Endodermal cell (in vitro differentiated cells): ENCODE measurements at regions not wholly inside any gene's neighbourhood (a gene's known extent, or its start where the extent isn't known, plus 50 kb on each side); places are given as distances from the start of the nearest gene placed in this dataset.

Source experiments
- DNase-seq: peaks from one replicate; pipeline ENCODE4 v3.0.0-alpha.2; 2017
- H3K27ac ChIP-seq: 2 replicates; pipeline ENCODE4 v1.5.1; 2013; ENCODE audit warnings: mild to moderate bottlenecking, low read depth, low read length, moderate library complexity
- H3K27me3 ChIP-seq: 2 replicates; pipeline ENCODE4 v1.6.1; 2013; ENCODE audit warnings: mild to moderate bottlenecking, low read length, moderate library complexity; ENCODE audit not compliant: insufficient read depth, control insufficient read depth, poor library complexity, severe bottlenecking
- H3K36me3 ChIP-seq: 2 replicates; pipeline ENCODE4 v1.7.0; 2013; ENCODE audit warnings: mild to moderate bottlenecking, low read length, moderate library complexity; ENCODE audit not compliant: control insufficient read depth, insufficient read depth
- H3K4me1 ChIP-seq: one replicate; pipeline ENCODE4 v1.7.0; 2013; ENCODE audit warnings: low read length; ENCODE audit not compliant: control insufficient read depth, insufficient read depth
- H3K4me3 ChIP-seq: 2 replicates; pipeline ENCODE4 v1.5.1; 2013; ENCODE audit warnings: mild to moderate bottlenecking, low read length, moderate library complexity
- H3K9ac ChIP-seq: 2 replicates; pipeline ENCODE4 v1.6.1; 2013; ENCODE audit warnings: mild to moderate bottlenecking, low read length, moderate library complexity; ENCODE audit not compliant: poor library complexity, severe bottlenecking; ENCODE audit errors: extremely low read depth
- H3K9me3 ChIP-seq: 2 replicates; pipeline ENCODE4 v1.6.1; 2013; ENCODE audit warnings: mild to moderate bottlenecking, low read length, moderate library complexity; ENCODE audit not compliant: control insufficient read depth
- H3K27ac Mint-ChIP-seq: 2 replicates; pipeline ENCODE4 v1.8.0; 2020; ENCODE audit warnings: mixed read lengths
- H3K27me3 Mint-ChIP-seq: 2 replicates; pipeline ENCODE4 v1.8.0; 2021; ENCODE audit warnings: mild to moderate bottlenecking, mixed read lengths; ENCODE audit not compliant: insufficient read depth
- H3K36me3 Mint-ChIP-seq: 2 replicates; pipeline ENCODE4 v1.8.0; 2020; ENCODE audit warnings: low read depth, mixed read lengths
- H3K4me1 Mint-ChIP-seq: 2 replicates; pipeline ENCODE4 v1.8.0; 2020; ENCODE audit warnings: mixed read lengths
- H3K4me3 Mint-ChIP-seq: 2 replicates; pipeline ENCODE4 v1.8.0; 2020; ENCODE audit warnings: mild to moderate bottlenecking, moderate library complexity, mixed read lengths
- H3K9me3 Mint-ChIP-seq: 2 replicates; pipeline ENCODE4 v1.8.0; 2020; ENCODE audit warnings: mild to moderate bottlenecking, mixed read lengths
- WGBS, 2 experiments: methylation state at CpG; one replicate each; pipeline versions ENCODE4 v1.1.5 to v1.1.7; 2013; ENCODE audit warnings: missing lambda C conversion rate in 2 of 2, mixed read lengths in 1 of 2; ENCODE audit not compliant: insufficient coverage in 1 of 2, insufficient read length in 1 of 2; 5-methylcytosine and 5-hydroxymethylcytosine counted together
- TF ChIP-seq, protein P1 (sequence below): fragments of 200-600 bp; sonication (generic); conservative IDR thresholded peaks from 2 replicates; pipeline ENCODE4 v1.5.0; 2021; ENCODE audit warnings: antibody characterized with exemption, mild to moderate bottlenecking

DNA sequence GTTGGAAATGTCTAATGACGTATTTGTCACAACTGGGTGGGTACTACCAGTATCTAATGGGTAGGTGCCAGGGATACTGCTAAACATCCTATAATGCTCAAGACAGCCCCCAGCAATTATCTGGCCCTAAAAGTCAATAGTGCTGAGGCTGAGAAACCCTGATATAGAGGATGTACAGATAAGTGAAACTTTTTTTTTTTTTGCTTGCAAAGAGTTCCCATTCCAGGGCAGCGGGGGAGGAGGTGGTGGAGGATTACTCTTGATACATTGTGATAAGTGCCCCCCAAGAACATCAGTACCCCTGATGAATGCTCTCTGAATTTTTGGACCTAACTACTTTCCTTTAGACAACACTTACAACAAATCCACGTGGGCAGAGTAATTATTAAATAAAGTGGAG lies 329.7 kb upstream of the SPRED2 start:
- WGBS, 2 experiments, result 83 to 86% methylated on average over 1 to 3 of the region's 3 CpGs
- H3K9ac ChIP-seq, result no peak overlapping the region
- no peak for DNase-seq

DNA sequence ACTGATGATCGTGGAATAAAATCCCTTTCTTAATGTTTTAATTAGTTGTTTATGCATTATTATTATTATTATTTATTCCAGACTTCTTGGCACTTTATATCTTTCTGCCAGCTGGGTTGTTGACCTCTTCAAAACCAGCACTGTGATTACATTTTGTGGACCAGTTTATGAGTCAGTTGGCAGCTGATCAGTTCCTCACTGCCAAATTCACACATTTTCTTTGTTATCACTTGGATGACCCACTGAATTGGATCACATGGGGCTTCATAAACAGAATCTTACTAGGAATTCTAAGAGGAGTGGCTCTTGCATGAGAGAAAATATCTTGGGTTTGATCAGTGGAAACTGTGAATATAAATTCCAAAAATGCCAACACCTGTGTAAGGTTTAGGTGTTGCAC lies 321.8 kb upstream of the SPRED2 start:
- no peak overlapping the region for H3K27ac ChIP-seq
- Mint-ChIP-seq H3K9me3 (peaks cover 48% of the 10 kb centered on the region), H3K27ac (no peak overlapping the region), H3K4me1 (no peaks in the 10 kb centered on the region), H3K36me3 (peaks cover 3% of the 10 kb centered on the region), H3K4me3 (no peak overlapping the region), H3K27me3 (peaks cover 55% of the 10 kb centered on the region)
- no peak overlapping the region for H3K9ac ChIP-seq
- TF ChIP-seq, protein P1, sequence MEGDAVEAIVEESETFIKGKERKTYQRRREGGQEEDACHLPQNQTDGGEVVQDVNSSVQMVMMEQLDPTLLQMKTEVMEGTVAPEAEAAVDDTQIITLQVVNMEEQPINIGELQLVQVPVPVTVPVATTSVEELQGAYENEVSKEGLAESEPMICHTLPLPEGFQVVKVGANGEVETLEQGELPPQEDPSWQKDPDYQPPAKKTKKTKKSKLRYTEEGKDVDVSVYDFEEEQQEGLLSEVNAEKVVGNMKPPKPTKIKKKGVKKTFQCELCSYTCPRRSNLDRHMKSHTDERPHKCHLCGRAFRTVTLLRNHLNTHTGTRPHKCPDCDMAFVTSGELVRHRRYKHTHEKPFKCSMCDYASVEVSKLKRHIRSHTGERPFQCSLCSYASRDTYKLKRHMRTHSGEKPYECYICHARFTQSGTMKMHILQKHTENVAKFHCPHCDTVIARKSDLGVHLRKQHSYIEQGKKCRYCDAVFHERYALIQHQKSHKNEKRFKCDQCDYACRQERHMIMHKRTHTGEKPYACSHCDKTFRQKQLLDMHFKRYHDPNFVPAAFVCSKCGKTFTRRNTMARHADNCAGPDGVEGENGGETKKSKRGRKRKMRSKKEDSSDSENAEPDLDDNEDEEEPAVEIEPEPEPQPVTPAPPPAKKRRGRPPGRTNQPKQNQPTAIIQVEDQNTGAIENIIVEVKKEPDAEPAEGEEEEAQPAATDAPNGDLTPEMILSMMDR, result no peak
- H3K27me3 ChIP-seq, result peaks cover 3% of the 10 kb centered on the region
- WGBS, 2 experiments, result no CpG with 5 or more reads among the region's 1 CpG
- H3K4me1 ChIP-seq, result peaks cover 3% of the 10 kb centered on the region
- H3K9me3 ChIP-seq, result peaks cover 38% of the 10 kb centered on the region
- DNase-seq, result no peak
- no peaks in the 10 kb centered on the region for H3K36me3 ChIP-seq
- H3K4me3 ChIP-seq, result no peak overlapping the region

More for the DNA sequence above, 329.7 kb upstream of the SPRED2 start:
- Histone ChIP-seq H3K27me3 (no peaks in the 10 kb centered on the region), H3K4me3 (no peak overlapping the region), H3K9me3 (peaks cover 9% of the 10 kb centered on the region), H3K27ac (no peak overlapping the region), H3K4me1 (no peaks in the 10 kb centered on the region), H3K36me3 (no peaks in the 10 kb centered on the region)
- H3K9me3 Mint-ChIP-seq, result peaks cover 9% of the 10 kb centered on the region
- no peaks in the 10 kb centered on the region for H3K36me3 Mint-ChIP-seq
- H3K4me3 Mint-ChIP-seq, result no peak overlapping the region
- peaks cover 20% of the 10 kb centered on the region for H3K27me3 Mint-ChIP-seq
- TF ChIP-seq, protein P1, result no peak
- H3K27ac Mint-ChIP-seq, result no peak overlapping the region
- H3K4me1 Mint-ChIP-seq, result no peaks in the 10 kb centered on the region

DNA sequence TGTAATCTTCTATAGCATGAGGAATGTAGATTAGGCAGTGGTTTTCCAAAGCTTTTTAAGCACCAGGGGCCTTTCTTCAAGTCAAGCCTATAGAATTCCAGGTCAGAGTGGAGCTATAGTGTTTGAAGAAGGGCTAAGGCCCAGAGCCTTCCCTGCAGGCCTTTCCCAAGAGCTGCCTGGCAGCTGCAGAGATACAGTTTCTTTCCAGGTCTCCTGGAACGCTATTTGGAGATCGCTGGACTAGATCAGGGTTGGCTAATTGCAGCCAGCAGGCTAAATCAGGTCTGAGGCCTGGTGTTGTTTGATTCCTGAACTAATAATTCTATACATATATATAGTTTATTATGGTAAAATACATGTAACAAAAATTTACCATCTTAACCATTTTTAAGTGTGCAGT lies 319.0 kb upstream of the SPRED2 start:
- Mint-ChIP-seq H3K27ac (no peak overlapping the region), H3K36me3 (peaks cover 3% of the 10 kb centered on the region), H3K4me3 (no peak overlapping the region), H3K4me1 (peaks cover 4% of the 10 kb centered on the region), H3K27me3 (peaks cover 71% of the 10 kb centered on the region), H3K9me3 (peaks cover 32% of the 10 kb centered on the region)
- peaks cover 3% of the 10 kb centered on the region for H3K4me1 ChIP-seq
- no peak overlapping the region for H3K27ac ChIP-seq
- 91% methylated on average over 2 of the region's 2 CpGs; no CpG with 5 or more reads in 1 of the 2 experiments for WGBS, 2 experiments
- no peak overlapping the region for H3K4me3 ChIP-seq
- TF ChIP-seq, protein P1, result no peak
- peaks cover 29% of the 10 kb centered on the region for H3K9me3 ChIP-seq
- no peaks in the 10 kb centered on the region for H3K36me3 ChIP-seq
- H3K27me3 ChIP-seq, result peaks cover 13% of the 10 kb centered on the region
- no peak overlapping the region for H3K9ac ChIP-seq
- DNase-seq, result no peak
